NCI-H2196 (cell line): ENCODE measurements at regions not wholly inside any gene's neighbourhood (a gene's known extent, or its start where the extent isn't known, plus 50 kb on each side); places are given as distances from the start of the nearest gene placed in this dataset.

Experiments
- DNase-seq: peaks from one replicate; lab custom pipeline; 2025; ENCODE audit not compliant: unreplicated experiment; lab: John Stamatoyannopoulos, UW

- DNase-seq = no peak
Observed at GRCh38 chr12:67211494-67211893, 57.7 kb upstream of the CAND1 start.

- no peak for DNase-seq
Observed at GRCh38 chr12:67217647-67218046, 51.5 kb upstream of the CAND1 start.
